Prostate gland (tissue), 2 donors: ENCODE measurements at regions not wholly inside any gene's neighbourhood (a gene's known extent, or its start where the extent isn't known, plus 50 kb on each side); places are given as distances from the start of the nearest gene placed in this dataset.

Experiments
- CTCF ChIP-seq, 4 experiments: fragments of 200-600 bp in 2 of 4; fragments of 450-650 bp in 2 of 4; sonication (generic) in 2 of 4; IDR thresholded peaks; 1 replicate in 3 of 4; 2 replicates in 1 of 4; pipeline ENCODE4 v1.5.1; 2016 to 2019; ENCODE audit warnings: antibody characterized with exemption in 4 of 4, mild to moderate bottlenecking in 2 of 4, moderate library complexity in 2 of 4
- POLR2A ChIP-seq: fragments of 450-650 bp; IDR thresholded peaks from one replicate; pipeline ENCODE4 v1.6.1; 2016; ENCODE audit warnings: antibody characterized with exemption, mild to moderate bottlenecking
- POLR2AphosphoS5 ChIP-seq: sonication (generic); formaldehyde crosslinking; IDR thresholded peaks from one replicate; pipeline ENCODE4 v1.6.1; 2017; ENCODE audit warnings: antibody characterized with exemption

- TF ChIP-seq CTCF (IDR thresholded peaks at IDR 0.05) (no peak), POLR2A (no peak), POLR2AphosphoS5 (no peak)
Measured at GRCh38 chr2:66344087-66344663, 90.8 kb upstream of the MEIS1 start.
